IMR-90 (cell line): ENCODE measurements at regions not wholly inside any gene's neighbourhood (a gene's known extent, or its start where the extent isn't known, plus 50 kb on each side); places are given as distances from the start of the nearest gene placed in this dataset.

ENCODE experiments used
- ATAC-seq: fragments of 200-7000 bp; cut with Tn5 transposase; 2 replicates; pipeline ENCODE4 v1.9.1; 2020; ENCODE audit warnings: low read depth, mild to moderate bottlenecking, moderate library complexity
- BruUV-seq: library from RNA; stranded (reverse); fragments of 400-500 nt; replicated peaks from 2 replicates; lab custom pipeline; 2021; lab: Mats Ljungman, UMichigan
- CTCF ChIA-PET: fragments of 300-600 bp; formaldehyde crosslinking; extraction: SDS; loops from one replicate; lab custom pipeline; 2021; ENCODE audit warnings: antibody characterized with exemption; lab: Yijun Ruan, JAX
- POLR2A ChIA-PET: fragments of 300-600 bp; sonication (Branson Sonifier 250); formaldehyde crosslinking; loops from one replicate; lab custom pipeline; 2022; ENCODE audit warnings: antibody characterized with exemption; ENCODE audit not compliant: unreplicated experiment; lab: Charles Lee
- DNase-seq: peaks from one replicate; pipeline ENCODE4 v3.0.0; 2013
- H2AFZ ChIP-seq: replicated peaks from 2 replicates; pipeline ENCODE3; 2013; ENCODE audit warnings: low read length, mild to moderate bottlenecking; ENCODE audit not compliant: poor library complexity
- H2AK5ac ChIP-seq: 2 replicates; pipeline ENCODE4 v1.6.1; 2013; ENCODE audit warnings: low read depth, low read length, inconsistent platforms
- H2AK9ac ChIP-seq: replicated peaks from 2 replicates; pipeline ENCODE3; 2013; ENCODE audit warnings: mild to moderate bottlenecking, low read depth, low read length, moderate library complexity; ENCODE audit not compliant: poor library complexity
- H2BK120ac ChIP-seq: 2 replicates; pipeline ENCODE4 v1.6.1; 2013; ENCODE audit warnings: low read depth, low read length, inconsistent platforms
- H2BK15ac ChIP-seq: 3 replicates; pipeline ENCODE4 v1.6.1; 2013; ENCODE audit warnings: low read depth, low read length, inconsistent platforms
- H2BK20ac ChIP-seq: 2 replicates; pipeline ENCODE4 v1.6.1; 2013; ENCODE audit warnings: low read depth, mild to moderate bottlenecking, inconsistent platforms, low read length, moderate library complexity
- H2BK5ac ChIP-seq: 2 replicates; pipeline ENCODE4 v1.6.1; 2013; ENCODE audit warnings: mild to moderate bottlenecking, low read depth, low read length, inconsistent platforms; ENCODE audit not compliant: poor library complexity, severe bottlenecking
- H3K14ac ChIP-seq: replicated peaks from 2 replicates; pipeline ENCODE4 v1.6.1; 2013; ENCODE audit warnings: low read depth, low read length, inconsistent platforms
- H3K18ac ChIP-seq: 2 replicates; pipeline ENCODE4 v1.6.1; 2013; ENCODE audit warnings: low read depth, low read length, control low read depth
- H3K23ac ChIP-seq: 2 replicates; pipeline ENCODE4 v1.6.1; 2013; ENCODE audit warnings: low read depth, low read length, inconsistent platforms
- H3K27ac ChIP-seq: 2 replicates; pipeline ENCODE4 v1.5.1; 2013; ENCODE audit warnings: mild to moderate bottlenecking, control low read depth, low read length; ENCODE audit not compliant: insufficient read depth
- H3K27me3 ChIP-seq: 2 replicates; pipeline ENCODE4 v1.6.1; 2013; ENCODE audit warnings: low read length; ENCODE audit not compliant: control insufficient read depth, insufficient read depth
- H3K36me3 ChIP-seq: 2 replicates; pipeline ENCODE4 v1.6.1; 2013; ENCODE audit warnings: low read length, mixed read lengths; ENCODE audit not compliant: control insufficient read depth, insufficient read depth
- H3K4ac ChIP-seq: 2 replicates; pipeline ENCODE4 v1.6.1; 2013; ENCODE audit warnings: low read depth, low read length, inconsistent platforms
- H3K4me1 ChIP-seq: 2 replicates; pipeline ENCODE4 v1.6.1; 2013; ENCODE audit warnings: low read length, mixed read lengths; ENCODE audit not compliant: control insufficient read depth, insufficient read depth
- H3K4me2 ChIP-seq: 2 replicates; pipeline ENCODE4 v1.6.1; 2013; ENCODE audit warnings: low read depth, mild to moderate bottlenecking, control low read depth, low read length, moderate library complexity
- H3K4me3 ChIP-seq: 2 replicates; pipeline ENCODE4 v1.5.1; 2013; ENCODE audit warnings: low read depth, mild to moderate bottlenecking, control low read depth, low read length, moderate library complexity; ENCODE audit not compliant: insufficient read depth
- H3K56ac ChIP-seq: 2 replicates; pipeline ENCODE4 v1.6.1; 2013; ENCODE audit warnings: low read length, inconsistent platforms; ENCODE audit not compliant: insufficient read depth; ENCODE audit errors: extremely low read depth
- H3K79me1 ChIP-seq, 2 experiments: 2 replicates each; pipeline ENCODE4 v1.6.1; 2013; ENCODE audit warnings: low read length in 2 of 2, inconsistent platforms in 1 of 2, low read depth in 1 of 2
- H3K9ac ChIP-seq: 2 replicates; pipeline ENCODE4 v1.6.1; 2013; ENCODE audit warnings: low read depth, low read length, control low read depth
- H3K9me1 ChIP-seq: 2 replicates; pipeline ENCODE4 v1.6.1; 2013; ENCODE audit warnings: low read length, inconsistent platforms; ENCODE audit not compliant: insufficient read depth
- H3K9me3 ChIP-seq: 2 replicates; pipeline ENCODE4 v1.6.1; 2013; ENCODE audit warnings: low read length; ENCODE audit not compliant: control insufficient read depth, insufficient read depth
- H4K20me1 ChIP-seq: 2 replicates; pipeline ENCODE4 v1.6.1; 2013; ENCODE audit warnings: low read length, inconsistent platforms; ENCODE audit not compliant: insufficient read depth
- H4K5ac ChIP-seq: 2 replicates; pipeline ENCODE4 v1.6.1; 2013; ENCODE audit warnings: mild to moderate bottlenecking, low read depth, low read length, control low read depth
- H4K8ac ChIP-seq, 2 experiments: 2 replicates each; pipeline ENCODE4 v1.6.1; 2013; ENCODE audit warnings: low read depth in 2 of 2, low read length in 2 of 2, control low read depth in 1 of 2, inconsistent platforms in 1 of 2
- H4K91ac ChIP-seq: 2 replicates; pipeline ENCODE4 v1.6.1; 2013; ENCODE audit warnings: low read depth, low read length, inconsistent platforms; ENCODE audit not compliant: insufficient read depth
- BHLHE40 ChIP-seq: fragments of 150-350 bp; IDR thresholded peaks from 2 replicates; pipeline ENCODE4 v1.6.1; 2016; ENCODE audit warnings: mild to moderate bottlenecking, low read depth, low read length
- CEBPB ChIP-seq: IDR thresholded peaks from 2 replicates; pipeline ENCODE4 v1.6.1; 2012; ENCODE audit warnings: low read depth, low read length, improper control_type of control experiment
- CHD1 ChIP-seq: IDR thresholded peaks from 2 replicates; pipeline ENCODE4 v1.6.1; 2012; ENCODE audit warnings: low read depth, low read length, improper control_type of control experiment
- FOS ChIP-seq: fragments of 150-350 bp; IDR thresholded peaks from 2 replicates; pipeline ENCODE4 v1.6.1; 2016; ENCODE audit warnings: low read depth, low read length
- MAFK ChIP-seq: IDR thresholded peaks from 2 replicates; pipeline ENCODE4 v1.6.1; 2012; ENCODE audit warnings: low read depth, low read length, improper control_type of control experiment
- MAZ ChIP-seq: IDR thresholded peaks from 2 replicates; pipeline ENCODE4 v1.6.1; 2012; ENCODE audit warnings: low read depth, mild to moderate bottlenecking, low read length, improper control_type of control experiment, moderate library complexity, borderline replicate concordance
- POLR2A ChIP-seq: IDR thresholded peaks from 2 replicates; pipeline ENCODE4 v1.6.1; 2012; ENCODE audit warnings: mild to moderate bottlenecking, low read depth, low read length
- RAD21 ChIP-seq: IDR thresholded peaks from 2 replicates; pipeline ENCODE4 v1.6.1; 2012; ENCODE audit warnings: low read length, improper control_type of control experiment
- RCOR1 ChIP-seq: IDR thresholded peaks from 2 replicates; pipeline ENCODE4 v1.6.1; 2012; ENCODE audit warnings: mild to moderate bottlenecking, low read length, improper control_type of control experiment; ENCODE audit not compliant: insufficient replicate concordance
- SMC3 ChIP-seq: fragments of 150-350 bp; IDR thresholded peaks from 2 replicates; pipeline ENCODE4 v1.6.1; 2016; ENCODE audit warnings: low read depth, mild to moderate bottlenecking, antibody characterized with exemption, low read length, moderate library complexity
- WGBS, 2 experiments: methylation state at CpG; one replicate each; pipeline versions ENCODE4 v1.1.5 to v1.1.7; 2013; ENCODE audit warnings: missing lambda C conversion rate in 2 of 2; ENCODE audit not compliant: insufficient read length in 1 of 2; ENCODE audit errors: extremely low coverage in 2 of 2; 5-methylcytosine and 5-hydroxymethylcytosine counted together
- dilution Hi-C: fragments of 300-500 bp; cut with HindIII; formaldehyde crosslinking; loops from one replicate; pipeline ENCODE4 v1.14.3; 2018; ENCODE audit warnings: low sequenced_read_pairs; ENCODE audit not compliant: unreplicated experiment
- in situ Hi-C: fragments of 300-500 bp; cut with MboI; formaldehyde crosslinking; loops from 3 replicates; pipeline ENCODE4 v1.14.3; 2019; ENCODE audit warnings: low sequenced_read_pairs, inconsistent platforms, mixed read lengths
- intact Hi-C: fragments of 100-400 bp; cut with micrococcal nuclease; formaldehyde crosslinking; loops from 2 replicates; pipeline ENCODE4 v1.10.0; 2022
- TF ChIP-seq, protein P1 (sequence below): fragments of 150-350 bp; IDR thresholded peaks from 2 replicates; pipeline ENCODE4 v1.6.1; 2017; ENCODE audit warnings: mild to moderate bottlenecking, antibody characterized with exemption, low read length, low read depth
- TF ChIP-seq, protein P2 (sequence below): fragments of 150-350 bp; IDR thresholded peaks from 2 replicates; pipeline ENCODE4 v1.6.1; 2016; ENCODE audit warnings: low read depth, mild to moderate bottlenecking, low read length, moderate library complexity, borderline replicate concordance

DNA sequence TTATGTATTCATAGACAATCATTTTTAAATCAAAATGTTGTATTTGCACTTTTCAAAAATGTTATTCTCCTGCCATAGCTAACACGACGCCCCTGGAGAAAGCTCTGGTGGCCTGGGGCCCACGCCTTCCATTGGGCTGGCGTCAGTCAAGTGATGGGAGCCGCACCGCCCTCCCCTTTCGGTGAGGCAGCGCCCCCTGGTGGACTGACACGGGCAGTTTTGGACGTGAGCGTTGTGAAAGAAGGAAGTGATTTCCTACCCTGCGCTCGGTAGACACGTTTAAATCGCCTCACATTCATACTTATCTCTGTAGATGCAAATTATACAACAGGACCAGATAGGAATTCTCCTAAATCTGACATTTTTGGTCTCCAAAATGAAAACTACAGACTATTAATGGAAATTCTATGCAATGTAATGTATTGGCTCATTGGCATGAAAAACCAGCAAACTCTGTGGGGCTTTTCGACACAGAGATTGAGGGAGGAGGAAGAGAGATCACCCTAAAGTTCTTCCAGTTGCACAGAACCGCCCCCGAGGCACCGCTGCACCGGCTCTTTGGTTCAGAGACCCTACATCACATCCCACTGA lies 326.2 kb upstream of the SOX11 start:
- Histone ChIP-seq H2AFZ (no peak overlapping the region), H2BK120ac (no peak overlapping the region), H3K9ac (no peak overlapping the region), H3K79me1 (no peaks in the 10 kb centered on the region), H4K20me1 (no peaks in the 10 kb centered on the region), H4K8ac (no peak overlapping the region), H3K56ac (no peak overlapping the region), H3K4me2 (no peak overlapping the region), H3K18ac (no peak overlapping the region), H3K9me1 (no peaks in the 10 kb centered on the region), H2BK15ac (no peak overlapping the region), H3K23ac (no peak overlapping the region), H2AK9ac (no peak overlapping the region), H3K27ac (no peak overlapping the region), H4K5ac (no peak overlapping the region), H3K36me3 (no peaks in the 10 kb centered on the region), H3K4ac (no peak overlapping the region), H2BK20ac (no peak overlapping the region), H2AK5ac (no peak overlapping the region), H4K91ac (no peak overlapping the region), H3K4me1 (no peaks in the 10 kb centered on the region), H3K27me3 (no peaks in the 10 kb centered on the region), H3K14ac (no peak overlapping the region), H3K4me3 (no peak overlapping the region), H3K9me3 (0 out of 2 replicates have a peak, but pooled peaks cover 9% of the 10 kb centered on the region), H2BK5ac (no peak overlapping the region)
- BruUV-seq, result no TSS peak
- DNase-seq (peak; percentile 4), ATAC-seq (no peak)
- in situ Hi-C loops, result no loop called here
- CTCF ChIA-PET, result no interaction called here
- dilution Hi-C loops, result no loop called here
- POLR2A ChIA-PET, result no interaction called here
- intact Hi-C loops, result no loop called here
- TF ChIP-seq, protein P1, sequence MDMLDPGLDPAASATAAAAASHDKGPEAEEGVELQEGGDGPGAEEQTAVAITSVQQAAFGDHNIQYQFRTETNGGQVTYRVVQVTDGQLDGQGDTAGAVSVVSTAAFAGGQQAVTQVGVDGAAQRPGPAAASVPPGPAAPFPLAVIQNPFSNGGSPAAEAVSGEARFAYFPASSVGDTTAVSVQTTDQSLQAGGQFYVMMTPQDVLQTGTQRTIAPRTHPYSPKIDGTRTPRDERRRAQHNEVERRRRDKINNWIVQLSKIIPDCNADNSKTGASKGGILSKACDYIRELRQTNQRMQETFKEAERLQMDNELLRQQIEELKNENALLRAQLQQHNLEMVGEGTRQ, result no peak
- TF ChIP-seq SMC3, result no peak
- no peak for TF ChIP-seq RCOR1
- TF ChIP-seq CEBPB, result no peak
- TF ChIP-seq POLR2A, result no peak
- TF ChIP-seq MAFK, result no peak
- no peak for TF ChIP-seq BHLHE40
- TF ChIP-seq FOS, result no peak
- no peak for TF ChIP-seq MAZ
- no peak for TF ChIP-seq CHD1
- TF ChIP-seq, protein P2, sequence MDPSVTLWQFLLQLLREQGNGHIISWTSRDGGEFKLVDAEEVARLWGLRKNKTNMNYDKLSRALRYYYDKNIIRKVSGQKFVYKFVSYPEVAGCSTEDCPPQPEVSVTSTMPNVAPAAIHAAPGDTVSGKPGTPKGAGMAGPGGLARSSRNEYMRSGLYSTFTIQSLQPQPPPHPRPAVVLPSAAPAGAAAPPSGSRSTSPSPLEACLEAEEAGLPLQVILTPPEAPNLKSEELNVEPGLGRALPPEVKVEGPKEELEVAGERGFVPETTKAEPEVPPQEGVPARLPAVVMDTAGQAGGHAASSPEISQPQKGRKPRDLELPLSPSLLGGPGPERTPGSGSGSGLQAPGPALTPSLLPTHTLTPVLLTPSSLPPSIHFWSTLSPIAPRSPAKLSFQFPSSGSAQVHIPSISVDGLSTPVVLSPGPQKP, result no peak
- TF ChIP-seq RAD21, result no peak
- WGBS, 2 experiments, result no CpG with 5 or more reads among the region's 20 CpGs
